ENCODE measurements at regions not wholly inside any gene's neighbourhood (a gene's known extent, or its start where the extent isn't known, plus 50 kb on each side); places are given as distances from the start of the nearest gene placed in this dataset.

GRCh38 chr22:47592791-47593190, 830.3 kb downstream of the TBC1D22A start:
- no peak for TF ChIP-seq CTCF (IDR thresholded peaks at IDR 0.05)
- no peak for TF ChIP-seq POLR2A (IDR thresholded peaks at IDR 0.05)

Data from tibial nerve (tissue), 3 donors.